ENCODE measurements at regions not wholly inside any gene's neighbourhood (a gene's known extent, or its start where the extent isn't known, plus 50 kb on each side); places are given as distances from the start of the nearest gene placed in this dataset.
"Not testable (repeated sequence)": the region's sequence is repeated elsewhere in the genome, so short reads cannot be mapped to it uniquely, and the experiment has no call there.

GRCh38 chr6:2344319-2344905 is 99.0 kb upstream of the GMDS start:
- Histone ChIP-seq H3K4me1 (no peaks in the 10 kb centered on the region), H3K4me2 (ENCODE audit: low read length) (no peak overlapping the region), H2AFZ (no peak overlapping the region), H3K9me3 (ENCODE audit: control insufficient read depth, low read length) (no peaks in the 10 kb centered on the region), H3K79me2 (no peaks in the 10 kb centered on the region), H3K27me3 (ENCODE audit: control insufficient read depth, insufficient read depth, low read length) (no peaks in the 10 kb centered on the region), H3K4me3 (ENCODE audit: low read depth, low read length) (no peak overlapping the region), H3K36me3 (ENCODE audit: control insufficient read depth, insufficient read depth, low read length) (no peaks in the 10 kb centered on the region), H3K9ac (no peak overlapping the region), H3K27ac (no peak overlapping the region)
- no peak for TF ChIP-seq CTCF (IDR thresholded peaks at IDR 0.05)

GRCh38 chr6:2327591-2327990 is 82.2 kb upstream of the GMDS start:
- no peak overlapping the region for H3K4me3 ChIP-seq (ENCODE audit: low read depth, low read length)

GRCh38 chr6:2324166-2324953 is 79.0 kb upstream of the GMDS start:
- no peak overlapping the region for H3K27ac ChIP-seq
- no peak for TF ChIP-seq CTCF (IDR thresholded peaks at IDR 0.05)
- no peaks in the 10 kb centered on the region for H3K27me3 ChIP-seq (ENCODE audit: control insufficient read depth, insufficient read depth, low read length)
- H3K9ac ChIP-seq, result no peak overlapping the region
- no peak overlapping the region for H3K4me3 ChIP-seq (ENCODE audit: low read depth, low read length)
- H2AFZ ChIP-seq, result no peak overlapping the region
- no peaks in the 10 kb centered on the region for H3K36me3 ChIP-seq (ENCODE audit: control insufficient read depth, insufficient read depth, low read length)
- no peaks in the 10 kb centered on the region for H3K9me3 ChIP-seq (ENCODE audit: control insufficient read depth, low read length)
- no peaks in the 10 kb centered on the region for H3K79me2 ChIP-seq
- no peaks in the 10 kb centered on the region for H3K4me1 ChIP-seq
- no peak overlapping the region for H3K4me2 ChIP-seq (ENCODE audit: low read length)

More at GRCh38 chr6:2327591-2327990, 82.2 kb upstream of the GMDS start:
- TF ChIP-seq CTCF (IDR thresholded peaks at IDR 0.05), result no peak
- Histone ChIP-seq H3K27me3 (ENCODE audit: control insufficient read depth, insufficient read depth, low read length) (no peaks in the 10 kb centered on the region), H3K27ac (no peak overlapping the region), H3K4me1 (no peaks in the 10 kb centered on the region), H2AFZ (no peak overlapping the region), H3K9ac (no peak overlapping the region), H3K4me2 (ENCODE audit: low read length) (no peak overlapping the region), H3K9me3 (ENCODE audit: control insufficient read depth, low read length) (no peaks in the 10 kb centered on the region), H3K79me2 (no peaks in the 10 kb centered on the region), H3K36me3 (ENCODE audit: control insufficient read depth, insufficient read depth, low read length) (no peaks in the 10 kb centered on the region)

GRCh38 chr6:2317498-2317897 is 72.1 kb upstream of the GMDS start:
- not testable (repeated sequence) for H3K27me3 ChIP-seq (ENCODE audit: control insufficient read depth, insufficient read depth, low read length); H2AFZ ChIP-seq; H3K9ac ChIP-seq; H3K36me3 ChIP-seq (ENCODE audit: control insufficient read depth, insufficient read depth, low read length); H3K4me2 ChIP-seq (ENCODE audit: low read length); H3K4me3 ChIP-seq (ENCODE audit: low read depth, low read length); H3K27ac ChIP-seq; H3K79me2 ChIP-seq; H3K9me3 ChIP-seq (ENCODE audit: control insufficient read depth, low read length); H3K4me1 ChIP-seq

- no peak overlapping the region for H3K4me3 ChIP-seq (ENCODE audit: low read depth, low read length)
- H3K27ac ChIP-seq, result no peak overlapping the region
- no peak overlapping the region for H2AFZ ChIP-seq
- no peaks in the 10 kb centered on the region for H3K27me3 ChIP-seq (ENCODE audit: control insufficient read depth, insufficient read depth, low read length)
- no peaks in the 10 kb centered on the region for H3K4me1 ChIP-seq
- no peak for TF ChIP-seq CTCF (IDR thresholded peaks at IDR 0.05)
- H3K4me2 ChIP-seq (ENCODE audit: low read length), result no peak overlapping the region
- no peak overlapping the region for H3K9ac ChIP-seq
- no peaks in the 10 kb centered on the region for H3K36me3 ChIP-seq (ENCODE audit: control insufficient read depth, insufficient read depth, low read length)
- H3K79me2 ChIP-seq, result no peaks in the 10 kb centered on the region
- H3K9me3 ChIP-seq (ENCODE audit: control insufficient read depth, low read length), result no peaks in the 10 kb centered on the region
These were observed 69.2 kb upstream of the GMDS start for GRCh38 chr6:2314641-2315040.

All from parathyroid adenoma (tissue), 2 donors.